ENCODE measurements at regions not wholly inside any gene's neighbourhood (a gene's known extent, or its start where the extent isn't known, plus 50 kb on each side); places are given as distances from the start of the nearest gene placed in this dataset.
A peak's percentile ranks its signal among the peaks of the same experiment; 100 is the strongest.

DNA sequence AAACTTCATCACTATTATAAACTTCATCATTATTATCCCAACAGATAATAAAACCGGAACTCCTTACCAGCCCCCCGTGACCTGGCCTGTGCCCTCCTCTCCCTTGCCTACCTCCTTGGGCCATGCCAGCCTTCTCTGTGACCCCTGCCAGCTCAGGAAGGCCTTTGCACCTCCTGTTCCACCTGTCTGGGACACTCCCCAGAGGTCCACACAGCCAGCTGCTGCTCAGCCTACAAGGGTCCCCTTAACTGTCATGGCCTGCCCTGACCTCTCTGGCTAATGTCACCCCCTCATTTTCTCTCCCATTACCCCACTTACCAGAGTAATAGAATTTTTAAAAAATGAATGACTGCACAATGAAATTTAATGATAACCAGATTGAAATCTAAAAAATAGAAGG, 121.0 kb downstream of the NCOR2 start:
- Histone ChIP-seq H3K56ac (ENCODE audit: extremely low read depth, insufficient read depth, low read length) (no peak overlapping the region), H3K4me1 (ENCODE audit: control insufficient read depth, insufficient read depth, low read length) (peaks cover 14% of the 10 kb centered on the region), H3K18ac (ENCODE audit: low read depth, low read length) (no peak overlapping the region), H2BK120ac (ENCODE audit: low read depth, low read length) (no peak overlapping the region), H4K91ac (ENCODE audit: insufficient read depth, low read depth, low read length) (no peak overlapping the region), H4K8ac (ENCODE audit: low read depth in 2 of 2, low read length in 2 of 2) (no peak overlapping the region), H3K9me3 (ENCODE audit: control insufficient read depth, insufficient read depth, low read length) (no peaks in the 10 kb centered on the region), H2AFZ (replicated peaks; ENCODE audit: low read length, poor library complexity) (peak overlapping the region; percentile 19), H2BK20ac (ENCODE audit: low read depth, low read length) (no peak overlapping the region), H2AK9ac (replicated peaks; ENCODE audit: low read depth, low read length, poor library complexity) (no peak overlapping the region), H3K14ac (replicated peaks; ENCODE audit: low read depth, low read length) (no peak overlapping the region), H3K4me3 (ENCODE audit: insufficient read depth, low read depth, low read length) (no peak overlapping the region), H3K36me3 (ENCODE audit: control insufficient read depth, insufficient read depth, low read length) (peaks cover 31% of the 10 kb centered on the region; the same call in 1 of the 2 replicates), H3K27ac (ENCODE audit: insufficient read depth, low read length) (no peak overlapping the region), H3K4ac (ENCODE audit: low read depth, low read length) (no peak overlapping the region), H3K9ac (ENCODE audit: low read depth, low read length) (no peak overlapping the region), H3K23ac (ENCODE audit: low read depth, low read length) (no peak overlapping the region), H3K9me1 (ENCODE audit: insufficient read depth, low read length) (peaks cover 21% of the 10 kb centered on the region), H3K4me2 (ENCODE audit: low read depth, low read length) (no peak overlapping the region), H2BK5ac (ENCODE audit: low read depth, low read length, poor library complexity, severe bottlenecking) (no peak overlapping the region), H3K27me3 (ENCODE audit: control insufficient read depth, insufficient read depth, low read length) (no peaks in the 10 kb centered on the region), H4K20me1 (ENCODE audit: insufficient read depth, low read length) (peaks cover 16% of the 10 kb centered on the region), H4K5ac (ENCODE audit: low read depth, low read length) (no peak overlapping the region), H3K79me1 (ENCODE audit: low read depth in 1 of 2, low read length in 2 of 2) (peaks cover 17 to 77% of the 10 kb centered on the region in 2 experiments), H2BK15ac (ENCODE audit: low read depth, low read length) (no peak overlapping the region), H2AK5ac (ENCODE audit: low read depth, low read length) (no peak overlapping the region)
- no TSS peak for BruUV-seq (replicated peaks)
- in situ Hi-C loops (cut with MboI; ENCODE audit: low sequenced_read_pairs) (no loop called here), intact Hi-C loops (cut with micrococcal nuclease) (no loop called here), dilution Hi-C loops (cut with HindIII; ENCODE audit: low sequenced_read_pairs, unreplicated experiment) (no loop called here)
- ChIA-PET CTCF (no interaction called here), POLR2A (ENCODE audit: unreplicated experiment) (no interaction called here)
- 100% methylated on average over 1 of the region's 2 CpGs; no CpG with 5 or more reads in 1 of the 2 experiments for WGBS, 2 experiments (ENCODE audit: extremely low coverage in 2 of 2, insufficient read length in 1 of 2)
- DNase-seq: no peak
- no peak for TF ChIP-seq FOS (IDR thresholded peaks at IDR 0.05; ENCODE audit: low read depth, low read length)
- no peak for TF ChIP-seq CEBPB (IDR thresholded peaks at IDR 0.05; ENCODE audit: low read depth, low read length)
- no peak for TF ChIP-seq BHLHE40 (IDR thresholded peaks at IDR 0.05; ENCODE audit: low read depth, low read length)
- TF ChIP-seq MXI1 (IDR thresholded peaks at IDR 0.05; ENCODE audit: borderline replicate concordance, low read depth, low read length): no peak
- no peak for TF ChIP-seq NFE2L2 (IDR thresholded peaks at IDR 0.05; ENCODE audit: low read depth, low read length)
- no peak for TF ChIP-seq CHD1 (IDR thresholded peaks at IDR 0.05; ENCODE audit: low read depth, low read length)
- TF ChIP-seq MAFK (IDR thresholded peaks at IDR 0.05; ENCODE audit: low read depth, low read length): no peak
- no peak for TF ChIP-seq RFX5 (IDR thresholded peaks at IDR 0.05; ENCODE audit: low read depth, low read length)
- ATAC-seq (ENCODE audit: low read depth): no peak

Data from IMR-90 (cell line).